ENCODE measurements at regions not wholly inside any gene's neighbourhood (a gene's known extent, or its start where the extent isn't known, plus 50 kb on each side); places are given as distances from the start of the nearest gene placed in this dataset.
"Not testable (repeated sequence)": the region's sequence is repeated elsewhere in the genome, so short reads cannot be mapped to it uniquely, and the experiment has no call there.

GRCh38 chr15:44904651-44905340 lies 51.7 kb upstream of the TERB2 start:
- TF ChIP-seq CTCF (IDR thresholded peaks at IDR 0.05; ENCODE audit: insufficient read depth, low read depth, low read length); EZH2 (IDR thresholded peaks at IDR 0.05; ENCODE audit: insufficient read depth, low read length): not testable (repeated sequence)
